WTC11 (cell line): ENCODE measurements at regions not wholly inside any gene's neighbourhood (a gene's known extent, or its start where the extent isn't known, plus 50 kb on each side); places are given as distances from the start of the nearest gene placed in this dataset.

Source experiments
- ATAC-seq: fragments of 200-7000 bp; cut with Tn5 transposase; 2 replicates; pipeline ENCODE4 v1.10.0; 2021; ENCODE audit warnings: mild to moderate bottlenecking, moderate library complexity
- CTCF ChIA-PET: fragments of 300-600 bp; sonication (Branson Sonifier 250); formaldehyde crosslinking; loops from one replicate; lab custom pipeline; 2021; ENCODE audit warnings: antibody characterized with exemption; lab: Charles Lee
- POLR2A ChIA-PET: fragments of 350-600 bp; sonication (Branson Sonifier 250); formaldehyde crosslinking; loops from one replicate; lab custom pipeline; 2021; ENCODE audit warnings: antibody characterized with exemption; lab: Charles Lee
- DNase-seq: peaks from one replicate; pipeline ENCODE4 v3.0.0; 2021; ENCODE audit warnings: low spot score
- H3K27ac Mint-ChIP-seq: 2 replicates; pipeline ENCODE4 v1.8.0; 2021; ENCODE audit warnings: mixed read lengths
- H3K27me3 Mint-ChIP-seq: 2 replicates; pipeline ENCODE4 v1.8.0; 2021; ENCODE audit warnings: low read depth, mild to moderate bottlenecking, moderate library complexity, mixed read lengths
- H3K36me3 Mint-ChIP-seq: 2 replicates; pipeline ENCODE4 v1.8.0; 2021; ENCODE audit warnings: mixed read lengths
- H3K4me1 Mint-ChIP-seq: 2 replicates; pipeline ENCODE4 v1.8.0; 2022; ENCODE audit warnings: mixed read lengths
- H3K4me3 Mint-ChIP-seq: 2 replicates; pipeline ENCODE4 v1.8.0; 2021; ENCODE audit warnings: mild to moderate bottlenecking, moderate library complexity, mixed read lengths
- H3K9me3 Mint-ChIP-seq: 2 replicates; pipeline ENCODE4 v1.8.0; 2021; ENCODE audit warnings: mixed read lengths
- FOXP1 ChIP-seq: sonication (generic); formaldehyde crosslinking; IDR thresholded peaks from 2 replicates; pipeline ENCODE4 v1.8.0; 2022; ENCODE audit warnings: missing genetic modification reagents, mild to moderate bottlenecking, moderate library complexity, borderline replicate concordance
- GRHL2 ChIP-seq: fragments of 250-450 bp; sonication (Bioruptor Pico); IDR thresholded peaks from 2 replicates; pipeline ENCODE4 v1.8.0; 2022; ENCODE audit warnings: mild to moderate bottlenecking, moderate library complexity; ENCODE audit not compliant: insufficient replicate concordance, severe bottlenecking
- GTF2I ChIP-seq: fragments of 250-450 bp; sonication (Bioruptor Pico); conservative IDR thresholded peaks from 2 replicates; pipeline ENCODE4 v1.4.0; 2021; ENCODE audit warnings: mild to moderate bottlenecking
- HMGXB4 ChIP-seq: sonication (generic); formaldehyde crosslinking; IDR thresholded peaks from 2 replicates; pipeline ENCODE4 v1.8.1; 2023; ENCODE audit warnings: mild to moderate bottlenecking, moderate library complexity, missing genetic modification reagents
- JUN ChIP-seq: sonication (generic); formaldehyde crosslinking; IDR thresholded peaks from 2 replicates; pipeline ENCODE4 v1.8.0; 2023; ENCODE audit warnings: mild to moderate bottlenecking, missing genetic modification reagents
- KAT7 ChIP-seq: sonication (generic); formaldehyde crosslinking; IDR thresholded peaks from 2 replicates; pipeline ENCODE4 v1.8.1; 2023; ENCODE audit warnings: missing genetic modification reagents, mild to moderate bottlenecking, borderline replicate concordance
- NFATC4 ChIP-seq: fragments of 250-450 bp; sonication (Bioruptor Pico); IDR thresholded peaks from 2 replicates; pipeline ENCODE4 v1.9.0; 2021; ENCODE audit warnings: mild to moderate bottlenecking
- PREB ChIP-seq: sonication (generic); formaldehyde crosslinking; IDR thresholded peaks from 2 replicates; pipeline ENCODE4 v1.8.1; 2022; ENCODE audit warnings: mild to moderate bottlenecking, missing genetic modification reagents, moderate library complexity, borderline replicate concordance
- PRRX2 ChIP-seq: fragments of 250-450 bp; sonication (Bioruptor Pico); IDR thresholded peaks from 2 replicates; pipeline ENCODE4 v1.8.0; 2021; ENCODE audit warnings: mild to moderate bottlenecking
- TEAD4 ChIP-seq: sonication (generic); formaldehyde crosslinking; IDR thresholded peaks from 2 replicates; pipeline ENCODE4 v1.8.0; 2022; ENCODE audit warnings: mild to moderate bottlenecking, missing genetic modification reagents
- USF2 ChIP-seq: sonication (generic); formaldehyde crosslinking; IDR thresholded peaks from 2 replicates; pipeline ENCODE4 v1.8.1; 2023; ENCODE audit warnings: mild to moderate bottlenecking, missing genetic modification reagents, moderate library complexity
- ZBTB21 ChIP-seq: sonication (generic); formaldehyde crosslinking; IDR thresholded peaks from 2 replicates; pipeline ENCODE4 v1.8.1; 2023; ENCODE audit warnings: mild to moderate bottlenecking, missing genetic modification reagents, borderline replicate concordance
- ZNF232 ChIP-seq: sonication (generic); formaldehyde crosslinking; IDR thresholded peaks from 2 replicates; pipeline ENCODE4 v1.8.0; 2022; ENCODE audit warnings: mild to moderate bottlenecking, missing genetic modification reagents
- ZNF396 ChIP-seq: fragments of 250-450 bp; sonication (Bioruptor Pico); IDR thresholded peaks from 2 replicates; pipeline ENCODE4 v1.8.0; 2021; ENCODE audit warnings: mild to moderate bottlenecking, moderate library complexity, borderline replicate concordance
- ZNF416 ChIP-seq: fragments of 250-450 bp; sonication (Bioruptor Pico); IDR thresholded peaks from 2 replicates; pipeline ENCODE4 v1.9.0; 2021; ENCODE audit warnings: mild to moderate bottlenecking, inconsistent platforms
- ZNF512 ChIP-seq: sonication (generic); formaldehyde crosslinking; IDR thresholded peaks from 2 replicates; pipeline ENCODE4 v1.8.1; 2022; ENCODE audit warnings: missing genetic modification reagents, borderline replicate concordance
- TF ChIP-seq, protein P1 (sequence below): sonication (generic); formaldehyde crosslinking; IDR thresholded peaks from 2 replicates; pipeline ENCODE4 v1.8.0; 2022; ENCODE audit warnings: mild to moderate bottlenecking, missing genetic modification reagents
- TF ChIP-seq, protein P2 (sequence below): sonication (generic); formaldehyde crosslinking; IDR thresholded peaks from 2 replicates; pipeline ENCODE4 v1.8.1; 2022; ENCODE audit warnings: mild to moderate bottlenecking, moderate library complexity, missing genetic modification reagents
- TF ChIP-seq, protein P3 (sequence below): sonication (generic); formaldehyde crosslinking; IDR thresholded peaks from 2 replicates; pipeline ENCODE4 v1.8.0; 2022; ENCODE audit warnings: mild to moderate bottlenecking, missing genetic modification reagents
- TF ChIP-seq, protein P4 (sequence below): fragments of 250-450 bp; sonication (Bioruptor Pico); IDR thresholded peaks from 2 replicates; pipeline ENCODE4 v2.1.2; 2022; ENCODE audit warnings: mild to moderate bottlenecking, moderate library complexity
- TF ChIP-seq, protein P5 (sequence below): sonication (generic); formaldehyde crosslinking; IDR thresholded peaks from 2 replicates; pipeline ENCODE4 v1.8.0; 2023; ENCODE audit warnings: missing genetic modification reagents, mild to moderate bottlenecking, borderline replicate concordance

- ATAC-seq (no peak), DNase-seq (no peak)
- CTCF ChIA-PET = no interaction called here
- H3K9me3 Mint-ChIP-seq = peaks cover 4% of the 10 kb centered on the region; the same call in 1 of the 2 replicates
- no peak for TF ChIP-seq ZNF512 (CRISPR knock-in tag)
- TF ChIP-seq GRHL2 (CRISPR knock-in tag) = no peak
- TF ChIP-seq PRRX2 (CRISPR knock-in tag) = no peak
- no peak for TF ChIP-seq JUN (CRISPR knock-in tag)
- H3K36me3 Mint-ChIP-seq = no peaks in the 10 kb centered on the region
- no peak overlapping the region for H3K4me3 Mint-ChIP-seq
- H3K27me3 Mint-ChIP-seq = no peaks in the 10 kb centered on the region
- no peak overlapping the region for H3K27ac Mint-ChIP-seq
- POLR2A ChIA-PET = no interaction called here
- H3K4me1 Mint-ChIP-seq = 0 out of 2 replicates have a peak, but pooled peaks cover 3% of the 10 kb centered on the region
Measured at GRCh38 chr4:31360786-31361185, 640.6 kb downstream of the PCDH7 start.

DNA sequence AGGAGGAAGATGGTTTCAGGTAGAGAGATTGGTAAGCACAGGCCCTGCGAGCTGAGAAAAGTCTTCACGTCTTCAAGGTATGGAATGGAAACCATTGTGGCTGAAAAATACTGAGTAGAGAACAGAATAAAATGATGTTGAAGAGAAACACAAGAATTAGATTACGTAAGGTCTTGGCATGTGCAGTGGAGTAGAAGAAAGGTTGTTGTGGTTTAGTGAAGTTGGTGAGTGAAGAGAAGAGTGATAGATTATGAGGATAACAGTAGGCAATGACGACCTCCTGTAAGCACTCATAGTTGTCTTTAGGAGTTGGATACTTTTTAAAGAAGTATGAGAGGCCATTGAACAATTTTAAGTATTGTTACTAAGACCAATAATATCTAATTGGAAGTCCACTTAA is 642.6 kb downstream of the PCDH7 start:
- DNase-seq (no peak), ATAC-seq (no peak)
- Mint-ChIP-seq H3K9me3 (peaks cover 4% of the 10 kb centered on the region; the same call in 1 of the 2 replicates), H3K4me1 (0 out of 2 replicates have a peak, but pooled peaks cover 3% of the 10 kb centered on the region), H3K27me3 (no peaks in the 10 kb centered on the region), H3K4me3 (no peak overlapping the region), H3K27ac (no peak overlapping the region), H3K36me3 (no peaks in the 10 kb centered on the region)
- no peak for TF ChIP-seq NFATC4 (CRISPR knock-in tag)
- no peak for TF ChIP-seq KAT7 (CRISPR knock-in tag)
- TF ChIP-seq, protein P1, sequence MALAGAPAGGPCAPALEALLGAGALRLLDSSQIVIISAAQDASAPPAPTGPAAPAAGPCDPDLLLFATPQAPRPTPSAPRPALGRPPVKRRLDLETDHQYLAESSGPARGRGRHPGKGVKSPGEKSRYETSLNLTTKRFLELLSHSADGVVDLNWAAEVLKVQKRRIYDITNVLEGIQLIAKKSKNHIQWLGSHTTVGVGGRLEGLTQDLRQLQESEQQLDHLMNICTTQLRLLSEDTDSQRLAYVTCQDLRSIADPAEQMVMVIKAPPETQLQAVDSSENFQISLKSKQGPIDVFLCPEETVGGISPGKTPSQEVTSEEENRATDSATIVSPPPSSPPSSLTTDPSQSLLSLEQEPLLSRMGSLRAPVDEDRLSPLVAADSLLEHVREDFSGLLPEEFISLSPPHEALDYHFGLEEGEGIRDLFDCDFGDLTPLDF (CRISPR knock-in tag) = no peak
- TF ChIP-seq, protein P2, sequence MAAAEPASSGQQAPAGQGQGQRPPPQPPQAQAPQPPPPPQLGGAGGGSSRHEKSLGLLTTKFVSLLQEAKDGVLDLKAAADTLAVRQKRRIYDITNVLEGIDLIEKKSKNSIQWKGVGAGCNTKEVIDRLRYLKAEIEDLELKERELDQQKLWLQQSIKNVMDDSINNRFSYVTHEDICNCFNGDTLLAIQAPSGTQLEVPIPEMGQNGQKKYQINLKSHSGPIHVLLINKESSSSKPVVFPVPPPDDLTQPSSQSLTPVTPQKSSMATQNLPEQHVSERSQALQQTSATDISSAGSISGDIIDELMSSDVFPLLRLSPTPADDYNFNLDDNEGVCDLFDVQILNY (CRISPR knock-in tag) = no peak
- no peak for TF ChIP-seq FOXP1 (CRISPR knock-in tag)
- TF ChIP-seq HMGXB4 (CRISPR knock-in tag) = no peak
- no peak for TF ChIP-seq PREB (CRISPR knock-in tag)
- TF ChIP-seq TEAD4 = no peak
- TF ChIP-seq, protein P3, sequence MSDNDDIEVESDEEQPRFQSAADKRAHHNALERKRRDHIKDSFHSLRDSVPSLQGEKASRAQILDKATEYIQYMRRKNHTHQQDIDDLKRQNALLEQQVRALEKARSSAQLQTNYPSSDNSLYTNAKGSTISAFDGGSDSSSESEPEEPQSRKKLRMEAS (CRISPR knock-in tag) = no peak
- no peak for TF ChIP-seq ZBTB21 (CRISPR knock-in tag)
- TF ChIP-seq, protein P4, sequence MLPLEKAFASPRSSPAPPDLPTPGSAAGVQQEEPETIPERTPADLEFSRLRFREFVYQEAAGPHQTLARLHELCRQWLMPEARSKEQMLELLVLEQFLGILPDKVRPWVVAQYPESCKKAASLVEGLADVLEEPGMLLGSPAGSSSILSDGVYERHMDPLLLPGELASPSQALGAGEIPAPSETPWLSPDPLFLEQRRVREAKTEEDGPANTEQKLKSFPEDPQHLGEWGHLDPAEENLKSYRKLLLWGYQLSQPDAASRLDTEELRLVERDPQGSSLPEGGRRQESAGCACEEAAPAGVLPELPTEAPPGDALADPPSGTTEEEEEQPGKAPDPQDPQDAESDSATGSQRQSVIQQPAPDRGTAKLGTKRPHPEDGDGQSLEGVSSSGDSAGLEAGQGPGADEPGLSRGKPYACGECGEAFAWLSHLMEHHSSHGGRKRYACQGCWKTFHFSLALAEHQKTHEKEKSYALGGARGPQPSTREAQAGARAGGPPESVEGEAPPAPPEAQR (CRISPR knock-in tag) = no peak
- no peak for TF ChIP-seq ZNF232 (CRISPR knock-in tag)
- TF ChIP-seq ZNF416 (CRISPR knock-in tag) = no peak
- TF ChIP-seq USF2 (CRISPR knock-in tag) = no peak
- TF ChIP-seq, protein P5, sequence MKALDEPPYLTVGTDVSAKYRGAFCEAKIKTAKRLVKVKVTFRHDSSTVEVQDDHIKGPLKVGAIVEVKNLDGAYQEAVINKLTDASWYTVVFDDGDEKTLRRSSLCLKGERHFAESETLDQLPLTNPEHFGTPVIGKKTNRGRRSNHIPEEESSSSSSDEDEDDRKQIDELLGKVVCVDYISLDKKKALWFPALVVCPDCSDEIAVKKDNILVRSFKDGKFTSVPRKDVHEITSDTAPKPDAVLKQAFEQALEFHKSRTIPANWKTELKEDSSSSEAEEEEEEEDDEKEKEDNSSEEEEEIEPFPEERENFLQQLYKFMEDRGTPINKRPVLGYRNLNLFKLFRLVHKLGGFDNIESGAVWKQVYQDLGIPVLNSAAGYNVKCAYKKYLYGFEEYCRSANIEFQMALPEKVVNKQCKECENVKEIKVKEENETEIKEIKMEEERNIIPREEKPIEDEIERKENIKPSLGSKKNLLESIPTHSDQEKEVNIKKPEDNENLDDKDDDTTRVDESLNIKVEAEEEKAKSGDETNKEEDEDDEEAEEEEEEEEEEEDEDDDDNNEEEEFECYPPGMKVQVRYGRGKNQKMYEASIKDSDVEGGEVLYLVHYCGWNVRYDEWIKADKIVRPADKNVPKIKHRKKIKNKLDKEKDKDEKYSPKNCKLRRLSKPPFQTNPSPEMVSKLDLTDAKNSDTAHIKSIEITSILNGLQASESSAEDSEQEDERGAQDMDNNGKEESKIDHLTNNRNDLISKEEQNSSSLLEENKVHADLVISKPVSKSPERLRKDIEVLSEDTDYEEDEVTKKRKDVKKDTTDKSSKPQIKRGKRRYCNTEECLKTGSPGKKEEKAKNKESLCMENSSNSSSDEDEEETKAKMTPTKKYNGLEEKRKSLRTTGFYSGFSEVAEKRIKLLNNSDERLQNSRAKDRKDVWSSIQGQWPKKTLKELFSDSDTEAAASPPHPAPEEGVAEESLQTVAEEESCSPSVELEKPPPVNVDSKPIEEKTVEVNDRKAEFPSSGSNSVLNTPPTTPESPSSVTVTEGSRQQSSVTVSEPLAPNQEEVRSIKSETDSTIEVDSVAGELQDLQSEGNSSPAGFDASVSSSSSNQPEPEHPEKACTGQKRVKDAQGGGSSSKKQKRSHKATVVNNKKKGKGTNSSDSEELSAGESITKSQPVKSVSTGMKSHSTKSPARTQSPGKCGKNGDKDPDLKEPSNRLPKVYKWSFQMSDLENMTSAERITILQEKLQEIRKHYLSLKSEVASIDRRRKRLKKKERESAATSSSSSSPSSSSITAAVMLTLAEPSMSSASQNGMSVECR (CRISPR knock-in tag) = no peak
- TF ChIP-seq GTF2I (CRISPR knock-in tag) = no peak
- no peak for TF ChIP-seq ZNF396
- ChIA-PET CTCF (no interaction called here), POLR2A (no interaction called here)
